ENCODE measurements at regions not wholly inside any gene's neighbourhood (a gene's known extent, or its start where the extent isn't known, plus 50 kb on each side); places are given as distances from the start of the nearest gene placed in this dataset.

GRCh38 chr7:35398518-35398917 is 144.6 kb upstream of the TBX20 start:
- Histone ChIP-seq H3K36me3 (replicated peaks in 1 of 2; ENCODE audit: control insufficient read depth in 2 of 2, insufficient read depth in 2 of 2, low read length in 2 of 2) (no peaks in the 10 kb centered on the region), H3K79me1 (ENCODE audit: low read depth, low read length) (no peaks in the 10 kb centered on the region), H3K14ac (ENCODE audit: low read length) (no peak overlapping the region), H3K4me2 (ENCODE audit: insufficient read depth, low read length, poor library complexity, severe bottlenecking) (no peak overlapping the region), H2BK5ac (ENCODE audit: low read length) (no peak overlapping the region), H3K4ac (ENCODE audit: low read length) (no peak overlapping the region), H3K18ac (ENCODE audit: low read length) (no peak overlapping the region), H3K23ac (ENCODE audit: low read depth, low read length, poor library complexity) (no peak overlapping the region), H3K27ac (replicated peaks; ENCODE audit: low read length) (no peak overlapping the region), H3K4me3 (ENCODE audit: low read length in 2 of 2) (no peak overlapping the region), H3K4me1 (ENCODE audit: control insufficient read depth in 2 of 2, insufficient read depth in 1 of 2, low read depth in 1 of 2, low read length in 2 of 2) (no peaks in the 10 kb centered on the region), H2BK15ac (ENCODE audit: low read length) (no peak overlapping the region), H3K9me3 (replicated peaks in 1 of 2; ENCODE audit: control insufficient read depth in 2 of 2, insufficient read depth in 1 of 2, low read depth in 1 of 2, low read length in 2 of 2) (no peaks in the 10 kb centered on the region), H4K8ac (ENCODE audit: low read depth, low read length) (no peak overlapping the region), H2BK12ac (ENCODE audit: low read length) (no peak overlapping the region), H3K27me3 (ENCODE audit: control insufficient read depth in 3 of 3, insufficient read depth in 3 of 3, low read depth in 1 of 3, low read length in 3 of 3) (no peaks in the 10 kb centered on the region), H4K91ac (ENCODE audit: low read depth, low read length, poor library complexity) (no peak overlapping the region), H2BK120ac (ENCODE audit: low read depth, low read length) (no peak overlapping the region), H2AK5ac (ENCODE audit: low read depth, low read length) (no peak overlapping the region), H2AFZ (ENCODE audit: low read length) (no peak overlapping the region), H3K9ac (ENCODE audit: low read depth, low read length, poor library complexity) (no peak overlapping the region)
- no CpG with 5 or more reads among the region's 4 CpGs for WGBS, 2 donors (ENCODE audit: extremely low coverage in 2 of 2, insufficient read length in 2 of 2, insufficient replicate concordance in 1 of 2)
- no peak for DNase-seq (ENCODE audit: low spot score)

GRCh38 chr7:35390146-35390545 is 136.2 kb upstream of the TBX20 start:
- H3K27me3 ChIP-seq (ENCODE audit: control insufficient read depth in 3 of 3, insufficient read depth in 3 of 3, low read depth in 1 of 3, low read length in 3 of 3), result no peaks in the 10 kb centered on the region
- H2AK5ac ChIP-seq (ENCODE audit: low read depth, low read length), result no peak overlapping the region
- no peaks in the 10 kb centered on the region for H3K9me3 ChIP-seq (replicated peaks in 1 of 2; ENCODE audit: control insufficient read depth in 2 of 2, insufficient read depth in 1 of 2, low read depth in 1 of 2, low read length in 2 of 2)
- H2BK12ac ChIP-seq (ENCODE audit: low read length), result no peak overlapping the region
- no peak overlapping the region for H3K27ac ChIP-seq (replicated peaks; ENCODE audit: low read length)
- H3K14ac ChIP-seq (ENCODE audit: low read length), result no peak overlapping the region
- DNase-seq (ENCODE audit: low spot score), result no peak
- no CpG with 5 or more reads among the region's 5 CpGs for WGBS, 2 donors (ENCODE audit: extremely low coverage in 2 of 2, insufficient read length in 2 of 2, insufficient replicate concordance in 1 of 2)
- no peak overlapping the region for H2AFZ ChIP-seq (ENCODE audit: low read length)
- H3K79me1 ChIP-seq (ENCODE audit: low read depth, low read length), result no peaks in the 10 kb centered on the region
- H4K8ac ChIP-seq (ENCODE audit: low read depth, low read length), result no peak overlapping the region
- no peak overlapping the region for H3K4me3 ChIP-seq (ENCODE audit: low read length in 2 of 2)
- H3K9ac ChIP-seq (ENCODE audit: low read depth, low read length, poor library complexity), result no peak overlapping the region
- H4K91ac ChIP-seq (ENCODE audit: low read depth, low read length, poor library complexity), result no peak overlapping the region
- no peaks in the 10 kb centered on the region for H3K4me1 ChIP-seq (ENCODE audit: control insufficient read depth in 2 of 2, insufficient read depth in 1 of 2, low read depth in 1 of 2, low read length in 2 of 2)
- H3K36me3 ChIP-seq (replicated peaks in 1 of 2; ENCODE audit: control insufficient read depth in 2 of 2, insufficient read depth in 2 of 2, low read length in 2 of 2), result no peaks in the 10 kb centered on the region
- H2BK120ac ChIP-seq (ENCODE audit: low read depth, low read length), result no peak overlapping the region
- H2BK5ac ChIP-seq (ENCODE audit: low read length), result no peak overlapping the region
- H3K4me2 ChIP-seq (ENCODE audit: insufficient read depth, low read length, poor library complexity, severe bottlenecking), result no peak overlapping the region
- H3K23ac ChIP-seq (ENCODE audit: low read depth, low read length, poor library complexity), result no peak overlapping the region
- no peak overlapping the region for H3K18ac ChIP-seq (ENCODE audit: low read length)
- no peak overlapping the region for H3K4ac ChIP-seq (ENCODE audit: low read length)
- no peak overlapping the region for H2BK15ac ChIP-seq (ENCODE audit: low read length)

GRCh38 chr7:35389636-35390035 is 135.7 kb upstream of the TBX20 start:
- Histone ChIP-seq H3K79me1 (ENCODE audit: low read depth, low read length) (no peaks in the 10 kb centered on the region), H2BK15ac (ENCODE audit: low read length) (no peak overlapping the region), H3K36me3 (replicated peaks in 1 of 2; ENCODE audit: control insufficient read depth in 2 of 2, insufficient read depth in 2 of 2, low read length in 2 of 2) (no peaks in the 10 kb centered on the region), H3K9me3 (replicated peaks in 1 of 2; ENCODE audit: control insufficient read depth in 2 of 2, insufficient read depth in 1 of 2, low read depth in 1 of 2, low read length in 2 of 2) (no peaks in the 10 kb centered on the region), H4K91ac (ENCODE audit: low read depth, low read length, poor library complexity) (no peak overlapping the region), H2BK120ac (ENCODE audit: low read depth, low read length) (no peak overlapping the region), H3K4me3 (ENCODE audit: low read length in 2 of 2) (no peak overlapping the region), H3K4me2 (ENCODE audit: insufficient read depth, low read length, poor library complexity, severe bottlenecking) (no peak overlapping the region), H4K8ac (ENCODE audit: low read depth, low read length) (no peak overlapping the region), H3K27ac (replicated peaks; ENCODE audit: low read length) (no peak overlapping the region), H2BK12ac (ENCODE audit: low read length) (no peak overlapping the region), H3K4me1 (ENCODE audit: control insufficient read depth in 2 of 2, insufficient read depth in 1 of 2, low read depth in 1 of 2, low read length in 2 of 2) (no peaks in the 10 kb centered on the region), H3K27me3 (ENCODE audit: control insufficient read depth in 3 of 3, insufficient read depth in 3 of 3, low read depth in 1 of 3, low read length in 3 of 3) (no peaks in the 10 kb centered on the region), H2AFZ (ENCODE audit: low read length) (no peak overlapping the region), H3K14ac (ENCODE audit: low read length) (no peak overlapping the region), H2AK5ac (ENCODE audit: low read depth, low read length) (no peak overlapping the region), H3K18ac (ENCODE audit: low read length) (no peak overlapping the region), H3K4ac (ENCODE audit: low read length) (no peak overlapping the region), H3K23ac (ENCODE audit: low read depth, low read length, poor library complexity) (no peak overlapping the region), H3K9ac (ENCODE audit: low read depth, low read length, poor library complexity) (no peak overlapping the region), H2BK5ac (ENCODE audit: low read length) (no peak overlapping the region)
- no peak for DNase-seq (ENCODE audit: low spot score)
- WGBS, 2 donors (ENCODE audit: extremely low coverage in 2 of 2, insufficient read length in 2 of 2, insufficient replicate concordance in 1 of 2), result no CpG with 5 or more reads among the region's 3 CpGs

- Histone ChIP-seq H3K27me3 (ENCODE audit: control insufficient read depth in 3 of 3, insufficient read depth in 3 of 3, low read depth in 1 of 3, low read length in 3 of 3) (no peaks in the 10 kb centered on the region), H3K9me3 (replicated peaks in 1 of 2; ENCODE audit: control insufficient read depth in 2 of 2, insufficient read depth in 1 of 2, low read depth in 1 of 2, low read length in 2 of 2) (no peaks in the 10 kb centered on the region), H2BK15ac (ENCODE audit: low read length) (no peak overlapping the region), H3K18ac (ENCODE audit: low read length) (no peak overlapping the region), H3K4me3 (ENCODE audit: low read length in 2 of 2) (no peak overlapping the region), H3K4me2 (ENCODE audit: insufficient read depth, low read length, poor library complexity, severe bottlenecking) (no peak overlapping the region), H3K36me3 (replicated peaks in 1 of 2; ENCODE audit: control insufficient read depth in 2 of 2, insufficient read depth in 2 of 2, low read length in 2 of 2) (no peaks in the 10 kb centered on the region), H3K14ac (ENCODE audit: low read length) (no peak overlapping the region), H2BK12ac (ENCODE audit: low read length) (no peak overlapping the region), H3K27ac (replicated peaks; ENCODE audit: low read length) (no peak overlapping the region), H4K91ac (ENCODE audit: low read depth, low read length, poor library complexity) (no peak overlapping the region), H2BK5ac (ENCODE audit: low read length) (no peak overlapping the region), H3K4me1 (ENCODE audit: control insufficient read depth in 2 of 2, insufficient read depth in 1 of 2, low read depth in 1 of 2, low read length in 2 of 2) (no peaks in the 10 kb centered on the region), H2BK120ac (ENCODE audit: low read depth, low read length) (no peak overlapping the region), H2AFZ (ENCODE audit: low read length) (no peak overlapping the region), H3K23ac (ENCODE audit: low read depth, low read length, poor library complexity) (no peak overlapping the region), H3K79me1 (ENCODE audit: low read depth, low read length) (no peaks in the 10 kb centered on the region), H3K9ac (ENCODE audit: low read depth, low read length, poor library complexity) (no peak overlapping the region), H2AK5ac (ENCODE audit: low read depth, low read length) (no peak overlapping the region), H3K4ac (ENCODE audit: low read length) (no peak overlapping the region), H4K8ac (ENCODE audit: low read depth, low read length) (no peak overlapping the region)
- WGBS, 2 donors (ENCODE audit: extremely low coverage in 2 of 2, insufficient read length in 2 of 2, insufficient replicate concordance in 1 of 2), result no CpG with 5 or more reads among the region's 12 CpGs
- no peak for DNase-seq (ENCODE audit: low spot score)
These were observed 133.2 kb upstream of the TBX20 start for GRCh38 chr7:35386816-35387706.

All from neuronal stem cell (in vitro differentiated cells).